ENCODE measurements at regions not wholly inside any gene's neighbourhood (a gene's known extent, or its start where the extent isn't known, plus 50 kb on each side); places are given as distances from the start of the nearest gene placed in this dataset.

- no peak for DNase-seq (ENCODE audit: low read depth in 1 of 2, low spot score in 1 of 2)
- Histone ChIP-seq H3K9me3 (ENCODE audit: low read depth) (no peaks in the 10 kb centered on the region), H3K27ac (no peak overlapping the region), H3K36me3 (no peaks in the 10 kb centered on the region), H3K4me1 (ENCODE audit: low read depth) (no peaks in the 10 kb centered on the region), H3K4me3 (no peak overlapping the region), H3K27me3 (no peaks in the 10 kb centered on the region)
- no peak for TF ChIP-seq CTCF (IDR thresholded peaks at IDR 0.05; ENCODE audit: low read depth, low read length)
Observed at GRCh38 chr7:1309996-1310395, 77.3 kb downstream of the UNCX start.

GRCh38 chr7:1310936-1311335 lies 78.3 kb downstream of the UNCX start:
- TF ChIP-seq CTCF (IDR thresholded peaks at IDR 0.05; ENCODE audit: low read depth, low read length): no peak

GRCh38 chr7:1311406-1312135 lies 78.9 kb downstream of the UNCX start:
- DNase-seq (ENCODE audit: low read depth in 1 of 2, low spot score in 1 of 2): no peak
- Histone ChIP-seq H3K36me3 (no peaks in the 10 kb centered on the region), H3K27ac (no peak overlapping the region), H3K4me3 (no peak overlapping the region), H3K4me1 (ENCODE audit: low read depth) (no peaks in the 10 kb centered on the region), H3K27me3 (no peaks in the 10 kb centered on the region), H3K9me3 (ENCODE audit: low read depth) (no peaks in the 10 kb centered on the region)
- TF ChIP-seq CTCF (IDR thresholded peaks at IDR 0.05; ENCODE audit: low read depth, low read length): no peak

More at GRCh38 chr7:1310936-1311335, 78.3 kb downstream of the UNCX start:
- Histone ChIP-seq H3K27ac (no peak overlapping the region), H3K9me3 (ENCODE audit: low read depth) (no peaks in the 10 kb centered on the region), H3K4me3 (no peak overlapping the region), H3K4me1 (ENCODE audit: low read depth) (no peaks in the 10 kb centered on the region), H3K27me3 (no peaks in the 10 kb centered on the region), H3K36me3 (no peaks in the 10 kb centered on the region)
- no peak for DNase-seq (ENCODE audit: low read depth in 1 of 2, low spot score in 1 of 2)

GRCh38 chr7:1312136-1313070 lies 79.7 kb downstream of the UNCX start:
- no peak overlapping the region for H3K27ac ChIP-seq
- H3K4me3 ChIP-seq: no peak overlapping the region
- DNase-seq (ENCODE audit: low read depth in 1 of 2, low spot score in 1 of 2): no peak
- no peaks in the 10 kb centered on the region for H3K9me3 ChIP-seq (ENCODE audit: low read depth)
- H3K36me3 ChIP-seq: no peaks in the 10 kb centered on the region
- H3K4me1 ChIP-seq (ENCODE audit: low read depth): no peaks in the 10 kb centered on the region
- H3K27me3 ChIP-seq: no peaks in the 10 kb centered on the region
- no peak for TF ChIP-seq CTCF (IDR thresholded peaks at IDR 0.05; ENCODE audit: low read depth, low read length)

DNA sequence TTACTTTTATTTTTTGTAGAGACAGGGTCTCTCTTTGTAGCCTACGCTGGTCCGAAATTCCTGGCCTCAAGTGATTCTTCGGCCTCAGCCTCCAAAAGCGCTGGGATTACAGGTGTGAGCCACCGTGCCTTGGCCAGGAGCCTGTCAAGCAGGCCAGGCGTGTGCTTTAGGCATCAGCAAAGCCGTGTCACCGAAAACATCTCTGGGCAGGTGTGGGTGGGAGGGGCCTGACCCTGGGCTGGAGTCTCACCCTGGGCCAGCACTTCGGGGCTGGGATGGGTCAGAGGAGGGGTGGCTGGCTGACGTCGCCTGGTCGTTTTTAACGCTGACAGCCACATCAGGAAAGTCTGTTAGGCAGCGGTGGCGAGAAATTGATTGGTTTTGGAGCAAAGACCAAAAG lies 80.9 kb downstream of the UNCX start:
- DNase-seq (ENCODE audit: low read depth in 1 of 2, low spot score in 1 of 2): no peak

More for the DNA sequence above, 80.9 kb downstream of the UNCX start:
- no peak for TF ChIP-seq CTCF (IDR thresholded peaks at IDR 0.05; ENCODE audit: low read depth, low read length)
- no peaks in the 10 kb centered on the region for H3K9me3 ChIP-seq (ENCODE audit: low read depth)
- H3K4me1 ChIP-seq (ENCODE audit: low read depth): no peaks in the 10 kb centered on the region
- H3K4me3 ChIP-seq: no peak overlapping the region
- no peak overlapping the region for H3K27ac ChIP-seq
- H3K27me3 ChIP-seq: no peaks in the 10 kb centered on the region
- H3K36me3 ChIP-seq: no peaks in the 10 kb centered on the region

All from cardiac muscle cell (in vitro differentiated cells and primary cell).